GM18519 (cell line): ENCODE measurements at regions not wholly inside any gene's neighbourhood (a gene's known extent, or its start where the extent isn't known, plus 50 kb on each side); places are given as distances from the start of the nearest gene placed in this dataset.
"Not testable (repeated sequence)": the region's sequence is repeated elsewhere in the genome, so short reads cannot be mapped to it uniquely, and the experiment has no call there.

Source experiments
- ATAC-seq: cut with Tn5 transposase; IDR thresholded peaks from one replicate; pipeline ENCODE4 v1.9.1; 2021; ENCODE audit warnings: mild to moderate bottlenecking, moderate library complexity; ENCODE audit not compliant: unreplicated experiment, low FRiP score

GRCh38 chr12:118534003-118534402 lies 157.6 kb downstream of the SUDS3 start:
- no peak for ATAC-seq

GRCh38 chr12:118536306-118536906 lies 160.1 kb downstream of the SUDS3 start:
- no peak for ATAC-seq

GRCh38 chr12:118537481-118537917 lies 161.1 kb downstream of the SUDS3 start:
- ATAC-seq = no peak

- no peak for ATAC-seq
These were observed 164.7 kb downstream of the SUDS3 start for GRCh38 chr12:118541071-118541470.

- no peak for ATAC-seq
These were observed 165.6 kb downstream of the SUDS3 start for GRCh38 chr12:118541934-118542333.

- no peak for ATAC-seq
These were observed 167.3 kb downstream of the SUDS3 start for GRCh38 chr12:118543651-118544050.

- ATAC-seq = no peak
These were observed 168.2 kb downstream of the SUDS3 start for GRCh38 chr12:118544569-118544968.

GRCh38 chr12:118547606-118548005 lies 171.3 kb downstream of the SUDS3 start:
- ATAC-seq = not testable (repeated sequence)

- no peak for ATAC-seq
These were observed 172.6 kb downstream of the SUDS3 start for GRCh38 chr12:118548887-118549509.

GRCh38 chr12:118549510-118549980 lies 173.2 kb downstream of the SUDS3 start:
- no peak for ATAC-seq

- ATAC-seq = no peak
These were observed 177.6 kb downstream of the SUDS3 start for GRCh38 chr12:118553856-118554504.

- no peak for ATAC-seq
These were observed 182.6 kb downstream of the SUDS3 start for GRCh38 chr12:118558941-118559340.

GRCh38 chr12:118560733-118561132 lies 184.4 kb downstream of the SUDS3 start:
- ATAC-seq = no peak

GRCh38 chr12:118571730-118572129 lies 195.4 kb downstream of the SUDS3 start:
- no peak for ATAC-seq

GRCh38 chr12:118574288-118574687 lies 197.9 kb downstream of the SUDS3 start:
- no peak for ATAC-seq

- ATAC-seq = no peak
These were observed 199.4 kb downstream of the SUDS3 start for GRCh38 chr12:118575730-118576129.

- ATAC-seq = no peak
These were observed 205.0 kb downstream of the SUDS3 start for GRCh38 chr12:118581371-118581770.

GRCh38 chr12:118582863-118583262 lies 206.5 kb downstream of the SUDS3 start:
- no peak for ATAC-seq

GRCh38 chr12:118586433-118586832 lies 210.1 kb downstream of the SUDS3 start:
- no peak for ATAC-seq

- no peak for ATAC-seq
These were observed 212.8 kb downstream of the SUDS3 start for GRCh38 chr12:118589162-118589561.

- no peak for ATAC-seq
These were observed 214.2 kb downstream of the SUDS3 start for GRCh38 chr12:118590406-118591150.
